Mesodermal cell (in vitro differentiated cells): ENCODE measurements at regions not wholly inside any gene's neighbourhood (a gene's known extent, or its start where the extent isn't known, plus 50 kb on each side); places are given as distances from the start of the nearest gene placed in this dataset.
"Not testable (repeated sequence)": the region's sequence is repeated elsewhere in the genome, so short reads cannot be mapped to it uniquely, and the experiment has no call there.

Source experiments
- H3K27ac ChIP-seq: 2 replicates; pipeline ENCODE4 v1.7.0; 2013; ENCODE audit warnings: mild to moderate bottlenecking, low read depth, low read length, moderate library complexity; ENCODE audit not compliant: severe bottlenecking
- H3K36me3 ChIP-seq: 2 replicates; pipeline ENCODE4 v1.7.1; 2013; ENCODE audit warnings: mild to moderate bottlenecking, low read length, moderate library complexity; ENCODE audit not compliant: control insufficient read depth, insufficient read depth
- H3K4me1 ChIP-seq: one replicate; pipeline ENCODE4 v1.7.1; 2013; ENCODE audit warnings: mild to moderate bottlenecking, low read length; ENCODE audit not compliant: insufficient read depth, control insufficient read depth, poor library complexity, severe bottlenecking
- H3K4me3 ChIP-seq: 2 replicates; pipeline ENCODE4 v1.7.0; 2013; ENCODE audit warnings: low read length, control low read depth, mild to moderate bottlenecking; ENCODE audit not compliant: insufficient read depth, poor library complexity, severe bottlenecking; ENCODE audit errors: extremely low read depth
- H3K9me3 ChIP-seq: 2 replicates; pipeline ENCODE4 v1.7.1; 2013; ENCODE audit warnings: mild to moderate bottlenecking, low read length, moderate library complexity; ENCODE audit not compliant: control insufficient read depth
- WGBS, 2 experiments: methylation state at CpG; one replicate each; pipeline ENCODE4 v1.1.5; 2013; ENCODE audit warnings: missing lambda C conversion rate in 2 of 2; ENCODE audit not compliant: insufficient coverage in 2 of 2; 5-methylcytosine and 5-hydroxymethylcytosine counted together

DNA sequence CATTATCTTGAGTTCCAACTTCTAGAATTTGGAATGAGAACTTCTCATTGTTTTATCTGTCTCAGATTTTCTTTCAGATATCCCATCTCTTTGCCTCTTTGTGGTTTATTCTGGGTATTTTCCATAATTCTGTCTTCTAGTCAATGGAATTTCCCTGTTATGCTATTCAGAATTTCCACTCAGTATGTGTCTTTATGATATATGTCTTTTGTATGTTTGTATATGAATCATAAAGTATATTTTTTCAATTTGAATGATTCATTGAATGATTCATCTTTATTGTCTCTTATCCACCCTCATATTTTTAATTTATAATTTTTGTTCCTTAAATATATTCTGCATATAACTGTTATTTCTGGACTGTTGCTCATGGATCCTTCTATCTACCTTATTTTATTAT, 729.7 kb upstream of the GOT2 start:
- H3K27ac ChIP-seq, result no peak overlapping the region
- H3K4me1 ChIP-seq, result no peaks in the 10 kb centered on the region
- H3K4me3 ChIP-seq, result no peak overlapping the region
- no peaks in the 10 kb centered on the region for H3K9me3 ChIP-seq
- no peaks in the 10 kb centered on the region for H3K36me3 ChIP-seq

DNA sequence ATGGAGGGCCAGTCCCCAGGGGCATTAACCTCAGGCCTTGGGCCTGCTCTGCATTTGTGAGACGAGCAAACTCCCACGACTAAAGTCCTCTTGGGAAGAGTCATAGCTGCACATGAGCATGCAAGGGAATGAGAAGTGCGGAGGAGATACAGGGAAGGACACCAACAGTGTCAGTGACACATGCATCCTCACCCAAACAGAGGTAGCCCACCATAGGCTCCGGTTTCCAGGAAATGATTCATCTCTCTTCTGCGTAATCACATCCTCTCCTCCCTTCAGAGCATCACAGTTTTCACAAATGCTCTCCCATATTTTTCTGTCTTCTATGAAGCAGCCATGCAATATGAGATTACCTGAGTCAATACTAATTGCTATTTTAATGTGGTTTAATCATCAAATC, 725.7 kb upstream of the GOT2 start:
- 86 to 95% methylated on average over 3 to 5 of the region's 5 CpGs for WGBS, 2 experiments
- Histone ChIP-seq H3K27ac (no peak overlapping the region), H3K9me3 (no peaks in the 10 kb centered on the region), H3K4me3 (no peak overlapping the region), H3K4me1 (no peaks in the 10 kb centered on the region), H3K36me3 (no peaks in the 10 kb centered on the region)

DNA sequence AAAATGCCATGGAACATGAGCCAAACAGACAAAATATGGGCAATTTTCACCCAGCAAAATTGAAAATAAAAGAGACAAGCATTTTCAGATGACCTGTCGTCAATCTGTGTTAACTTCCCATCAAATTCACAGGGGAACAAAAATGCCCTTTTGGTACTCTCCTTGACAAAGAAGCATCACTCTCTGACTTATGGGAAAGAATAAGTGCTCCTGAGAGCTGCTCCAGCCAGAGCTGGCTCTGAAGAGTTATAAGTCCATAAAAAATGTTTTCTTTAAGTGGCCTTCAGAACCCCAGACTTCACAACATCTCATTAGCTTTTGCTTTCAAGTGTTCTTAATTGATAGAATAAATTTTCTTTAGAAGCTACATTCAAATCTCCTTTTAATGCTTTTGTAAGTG, 721.4 kb upstream of the GOT2 start:
- no peaks in the 10 kb centered on the region for H3K9me3 ChIP-seq
- no peak overlapping the region for H3K27ac ChIP-seq
- WGBS, 2 experiments, result 100% methylated on average over 1 of the region's 1 CpG
- no peaks in the 10 kb centered on the region for H3K4me1 ChIP-seq
- no peak overlapping the region for H3K4me3 ChIP-seq
- no peaks in the 10 kb centered on the region for H3K36me3 ChIP-seq

DNA sequence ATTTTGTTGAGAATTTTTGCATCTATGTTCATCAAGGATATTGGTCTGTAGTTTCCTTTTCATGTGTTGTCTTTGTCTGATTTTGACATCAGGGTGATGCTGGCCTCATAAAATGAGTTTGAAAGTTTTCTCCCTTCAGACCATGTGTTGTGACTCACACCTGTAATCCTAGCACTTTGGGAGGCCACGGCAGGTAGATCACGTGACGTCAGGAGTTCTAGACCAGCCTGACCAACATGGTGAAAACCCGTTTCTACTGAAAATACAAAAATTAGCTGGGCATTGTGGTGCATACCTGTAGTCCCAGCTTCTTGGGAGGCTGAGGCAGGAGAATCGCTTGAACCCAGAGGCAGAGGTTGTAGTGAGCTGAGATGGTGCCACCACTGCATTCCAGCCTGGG, 716.4 kb upstream of the GOT2 start:
- not testable (repeated sequence) for H3K27ac ChIP-seq, H3K4me1 ChIP-seq, H3K9me3 ChIP-seq, H3K4me3 ChIP-seq, H3K36me3 ChIP-seq
- 84 to 95% methylated on average over 4 to 5 of the region's 5 CpGs for WGBS, 2 experiments

DNA sequence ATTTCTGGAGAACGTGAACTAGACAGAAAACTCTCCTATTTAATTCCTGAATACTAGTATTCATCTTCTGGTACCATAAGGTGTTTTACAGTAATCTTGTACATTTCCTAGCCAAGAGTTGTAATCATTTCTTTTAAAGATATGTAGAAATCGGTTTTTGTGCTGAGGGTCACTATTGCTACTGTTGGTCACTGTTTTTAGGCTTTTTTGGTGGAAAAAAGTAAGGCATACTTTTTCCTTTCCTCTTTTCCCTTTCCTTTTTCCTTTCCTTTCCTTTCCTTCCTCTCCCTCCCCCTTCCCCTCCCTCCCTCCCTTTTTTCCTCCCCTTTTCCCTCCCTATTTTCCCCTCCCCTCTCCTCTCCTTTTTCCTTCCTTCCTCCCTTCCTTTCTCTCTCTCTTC, 706.4 kb upstream of the GOT2 start:
- H3K4me1 ChIP-seq, result no peaks in the 10 kb centered on the region
- H3K27ac ChIP-seq, result no peak overlapping the region
- no peaks in the 10 kb centered on the region for H3K36me3 ChIP-seq
- no peak overlapping the region for H3K4me3 ChIP-seq
- no peaks in the 10 kb centered on the region for H3K9me3 ChIP-seq
- no CpG with 5 or more reads among the region's 2 CpGs for WGBS, 2 experiments

DNA sequence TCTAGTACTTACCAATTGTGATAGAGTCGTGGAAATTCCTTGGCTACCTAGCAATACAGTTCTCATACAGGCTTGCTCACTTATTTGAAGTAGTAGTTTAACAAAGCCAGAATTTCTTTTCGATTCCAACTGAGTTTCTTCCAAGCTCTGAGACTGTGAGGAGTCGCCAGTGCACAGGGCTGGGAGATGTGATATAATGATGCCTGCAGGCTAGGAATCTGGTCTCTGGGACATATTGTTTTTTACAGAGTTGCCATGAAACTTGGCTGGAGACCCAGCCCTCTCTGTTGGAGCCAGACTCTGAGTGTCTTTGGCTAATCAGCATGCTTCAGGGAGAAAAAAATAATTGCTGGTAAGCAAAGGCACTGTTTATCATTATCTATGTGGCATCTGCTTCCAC, 698.8 kb upstream of the GOT2 start:
- Histone ChIP-seq H3K4me1 (no peaks in the 10 kb centered on the region), H3K36me3 (no peaks in the 10 kb centered on the region), H3K4me3 (no peak overlapping the region), H3K9me3 (no peaks in the 10 kb centered on the region), H3K27ac (no peak overlapping the region)
- WGBS, 2 experiments, result 80% methylated on average over 1 of the region's 3 CpGs; no CpG with 5 or more reads in 1 of the 2 experiments

DNA sequence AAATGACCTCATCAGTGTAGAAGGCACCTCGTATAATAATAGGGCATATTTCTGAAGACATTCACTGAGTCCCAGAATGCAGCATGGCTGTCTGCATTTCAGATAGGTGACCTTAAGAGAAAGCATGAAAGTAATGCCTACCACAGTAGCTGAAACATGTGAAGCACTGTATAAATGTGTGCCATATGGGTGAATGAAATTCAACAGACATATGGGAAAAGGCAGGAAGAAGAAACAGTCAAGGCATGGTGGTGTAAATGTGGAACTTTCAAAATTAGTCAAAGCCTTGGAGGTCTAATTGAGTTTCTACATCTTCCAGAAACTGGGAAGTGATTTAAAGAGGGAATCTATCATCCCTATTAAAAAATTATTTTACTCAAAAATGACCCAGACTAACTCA, 698.2 kb upstream of the GOT2 start:
- Histone ChIP-seq H3K4me1 (no peaks in the 10 kb centered on the region), H3K4me3 (no peak overlapping the region), H3K9me3 (no peaks in the 10 kb centered on the region), H3K36me3 (no peaks in the 10 kb centered on the region), H3K27ac (no peak overlapping the region)
- WGBS, 2 experiments, result 80% methylated on average over 1 of the region's 1 CpG; no CpG with 5 or more reads in 1 of the 2 experiments

DNA sequence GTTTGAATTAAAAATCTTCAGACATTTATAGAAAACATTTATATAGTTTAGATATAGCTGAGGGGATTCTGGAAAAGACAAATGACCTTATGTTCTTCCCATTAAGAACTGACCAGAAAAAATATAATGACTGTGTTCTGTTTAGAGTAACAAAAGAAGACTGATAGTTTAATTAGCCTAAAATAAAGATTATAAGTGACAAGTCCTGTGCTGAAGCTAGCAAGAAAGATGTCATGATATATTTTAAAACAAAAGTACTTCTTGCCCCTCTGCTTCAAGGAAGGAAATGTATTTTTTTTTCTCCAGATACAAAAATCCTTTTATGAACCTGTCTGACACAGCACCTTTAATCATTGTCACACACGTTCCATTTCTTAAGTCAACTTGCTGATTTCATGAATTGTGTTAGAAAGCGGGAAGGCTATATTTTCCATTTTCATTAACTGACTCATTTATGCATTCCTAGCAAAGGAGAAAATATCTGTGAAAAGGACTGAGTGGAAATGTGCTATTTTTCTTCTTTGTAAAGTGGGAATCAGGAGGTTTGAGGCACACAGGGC, 690.7 kb upstream of the GOT2 start:
- Histone ChIP-seq H3K4me3 (no peak overlapping the region), H3K36me3 (no peaks in the 10 kb centered on the region), H3K27ac (no peak overlapping the region), H3K4me1 (no peaks in the 10 kb centered on the region), H3K9me3 (no peaks in the 10 kb centered on the region)
- WGBS, 2 experiments, result no CpG with 5 or more reads among the region's 2 CpGs

DNA sequence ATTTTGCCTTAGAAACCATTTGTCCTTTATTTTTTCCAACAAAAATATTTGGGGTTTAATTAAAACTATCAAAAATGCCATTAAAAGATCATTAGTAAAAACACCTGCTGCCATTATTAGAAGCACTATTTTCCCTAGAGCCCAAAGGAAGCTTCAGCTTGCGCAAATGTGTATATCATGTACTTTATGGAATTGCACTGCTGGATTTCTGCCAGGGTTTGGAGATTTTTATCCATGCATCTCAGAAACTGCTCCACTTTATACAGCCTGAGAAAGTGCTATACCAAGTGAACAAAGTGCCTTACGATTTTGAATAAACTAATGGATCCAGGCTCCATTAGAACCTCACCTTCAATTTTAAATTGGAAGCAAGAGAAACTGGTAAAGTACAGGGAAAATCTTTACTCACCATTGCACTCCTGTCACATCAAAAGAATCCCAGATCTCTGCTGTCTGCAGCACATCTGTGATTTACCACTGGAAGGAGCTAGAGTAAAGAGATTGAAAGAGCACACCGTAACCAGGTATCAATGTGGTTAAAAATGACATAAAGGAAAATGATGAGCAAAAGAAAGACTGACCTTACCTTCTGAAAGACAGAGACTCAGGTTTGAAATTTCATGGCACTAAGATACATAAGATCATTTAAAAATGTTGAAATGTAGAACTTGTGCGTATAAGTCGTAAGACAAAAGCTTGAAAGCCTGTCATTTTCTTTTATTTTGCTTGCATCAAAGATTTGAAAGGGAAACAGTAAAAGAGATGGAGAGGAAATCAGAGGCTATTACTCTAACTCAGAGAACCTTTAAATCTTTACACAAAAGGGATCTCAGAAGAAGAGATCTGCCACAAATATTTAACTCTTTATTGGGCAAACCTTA, 678.1 kb upstream of the GOT2 start:
- Histone ChIP-seq H3K36me3 (no peaks in the 10 kb centered on the region), H3K27ac (no peak overlapping the region), H3K4me3 (no peak overlapping the region), H3K4me1 (no peaks in the 10 kb centered on the region), H3K9me3 (no peaks in the 10 kb centered on the region)
- WGBS, 2 experiments, result 67 to 88% methylated on average over 1 to 3 of the region's 5 CpGs

DNA sequence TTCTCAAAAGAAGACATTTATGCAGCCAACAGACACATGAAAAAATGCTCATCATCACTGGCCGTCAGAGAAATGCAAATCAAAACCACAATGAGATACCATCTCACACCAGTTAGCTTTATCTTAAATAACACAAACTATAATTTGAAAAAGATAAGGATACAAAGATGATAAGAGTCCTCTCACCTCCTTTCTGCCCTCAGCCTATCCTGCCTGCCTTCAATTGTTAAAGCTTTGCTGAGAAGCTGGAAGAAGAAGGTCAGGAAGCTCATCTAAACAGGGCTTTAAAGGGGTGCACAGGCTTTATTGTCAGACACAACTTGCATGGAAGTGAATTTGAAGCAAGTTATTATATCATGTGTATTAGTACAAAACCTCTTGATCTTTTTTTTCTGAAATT, 676.3 kb upstream of the GOT2 start:
- H3K27ac ChIP-seq, result no peak overlapping the region
- no peaks in the 10 kb centered on the region for H3K9me3 ChIP-seq
- no CpG with 5 or more reads among the region's 1 CpG for WGBS, 2 experiments
- H3K36me3 ChIP-seq, result no peaks in the 10 kb centered on the region
- no peak overlapping the region for H3K4me3 ChIP-seq
- no peaks in the 10 kb centered on the region for H3K4me1 ChIP-seq

DNA sequence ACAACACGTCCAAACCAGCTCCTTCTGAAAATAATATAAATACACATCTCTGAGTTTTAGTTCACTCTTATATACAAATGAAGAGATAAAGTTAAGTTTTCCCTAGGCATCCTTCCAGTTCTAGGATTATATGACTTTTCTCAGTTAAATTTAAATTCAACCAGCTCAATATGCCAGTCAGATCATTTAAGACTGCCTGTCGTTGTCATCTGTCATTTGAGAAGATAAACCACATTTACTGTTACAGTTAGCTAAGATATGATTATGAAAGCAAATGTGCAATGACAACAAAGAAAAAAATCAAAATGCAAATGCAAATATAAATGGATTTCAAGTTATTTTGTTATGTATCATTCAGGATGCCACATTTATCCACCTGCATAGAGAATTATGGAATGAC, 671.7 kb upstream of the GOT2 start:
- H3K36me3 ChIP-seq, result no peaks in the 10 kb centered on the region
- H3K9me3 ChIP-seq, result no peaks in the 10 kb centered on the region
- no CpG with 5 or more reads among the region's 2 CpGs for WGBS, 2 experiments
- H3K4me1 ChIP-seq, result no peaks in the 10 kb centered on the region
- H3K4me3 ChIP-seq, result no peak overlapping the region
- H3K27ac ChIP-seq, result no peak overlapping the region
